CD4-positive, alpha-beta T cell treated with Interleukin-15 for 4 hours (primary cell): ENCODE measurements at regions not wholly inside any gene's neighbourhood (a gene's known extent, or its start where the extent isn't known, plus 50 kb on each side); places are given as distances from the start of the nearest gene placed in this dataset.

Experiments used
- DNase-seq: peaks from one replicate; pipeline ENCODE4 v3.0.0-alpha.2; 2020; ENCODE audit warnings: low spot score

- DNase-seq = no peak
These were observed 417.1 kb downstream of the SETD4 start for GRCh38 chr21:35643176-35643575.

GRCh38 chr21:35641271-35642016 is 418.9 kb downstream of the SETD4 start:
- no peak for DNase-seq

- no peak for DNase-seq
These were observed 422.9 kb downstream of the SETD4 start for GRCh38 chr21:35637431-35637830.

GRCh38 chr21:35635994-35636393 is 424.3 kb downstream of the SETD4 start:
- no peak for DNase-seq

- no peak for DNase-seq
These were observed 425.1 kb downstream of the SETD4 start for GRCh38 chr21:35635261-35635660.

GRCh38 chr21:35633501-35633900 is 426.8 kb downstream of the SETD4 start:
- DNase-seq = no peak

GRCh38 chr21:35632711-35633110 is 427.6 kb downstream of the SETD4 start:
- no peak for DNase-seq

- no peak for DNase-seq
These were observed 432.0 kb downstream of the SETD4 start for GRCh38 chr21:35628316-35628715.

GRCh38 chr21:35627462-35627861 is 432.9 kb downstream of the SETD4 start:
- no peak for DNase-seq

- DNase-seq = no peak
These were observed 434.8 kb downstream of the SETD4 start for GRCh38 chr21:35625576-35625975.

GRCh38 chr21:35624901-35625300 is 435.4 kb downstream of the SETD4 start:
- no peak for DNase-seq

GRCh38 chr21:35622612-35623011 is 437.7 kb downstream of the SETD4 start:
- DNase-seq = no peak

GRCh38 chr21:35619184-35619583 is 441.1 kb downstream of the SETD4 start:
- DNase-seq = no peak

- no peak for DNase-seq
These were observed 442.8 kb downstream of the SETD4 start for GRCh38 chr21:35617491-35617890.

- no peak for DNase-seq
These were observed 444.2 kb downstream of the SETD4 start for GRCh38 chr21:35616090-35616489.

GRCh38 chr21:35615325-35615724 is 445.0 kb downstream of the SETD4 start:
- DNase-seq = no peak

GRCh38 chr21:35614396-35614921 is 445.9 kb downstream of the SETD4 start:
- no peak for DNase-seq

- no peak for DNase-seq
These were observed 448.6 kb downstream of the SETD4 start for GRCh38 chr21:35611708-35612132.

GRCh38 chr21:35609263-35609662 is 451.1 kb downstream of the SETD4 start:
- DNase-seq = no peak

- DNase-seq = no peak
These were observed 452.9 kb downstream of the SETD4 start for GRCh38 chr21:35607406-35607805.

- no peak for DNase-seq
These were observed 453.7 kb downstream of the SETD4 start for GRCh38 chr21:35606578-35606977.

GRCh38 chr21:35606146-35606545 is 454.2 kb downstream of the SETD4 start:
- no peak for DNase-seq

- DNase-seq = no peak
These were observed 456.8 kb downstream of the SETD4 start for GRCh38 chr21:35603494-35603893.

- DNase-seq = no peak
These were observed 457.4 kb downstream of the SETD4 start for GRCh38 chr21:35602811-35603362.
